WTC11 (cell line): ENCODE measurements at regions not wholly inside any gene's neighbourhood (a gene's known extent, or its start where the extent isn't known, plus 50 kb on each side); places are given as distances from the start of the nearest gene placed in this dataset.
"Not testable (repeated sequence)": the region's sequence is repeated elsewhere in the genome, so short reads cannot be mapped to it uniquely, and the experiment has no call there.

ENCODE experiments used
- ATAC-seq: fragments of 200-7000 bp; cut with Tn5 transposase; 2 replicates; pipeline ENCODE4 v1.10.0; 2021; ENCODE audit warnings: mild to moderate bottlenecking, moderate library complexity
- CTCF ChIA-PET: fragments of 300-600 bp; sonication (Branson Sonifier 250); formaldehyde crosslinking; loops from one replicate; lab custom pipeline; 2021; ENCODE audit warnings: antibody characterized with exemption; lab: Charles Lee
- POLR2A ChIA-PET: fragments of 350-600 bp; sonication (Branson Sonifier 250); formaldehyde crosslinking; loops from one replicate; lab custom pipeline; 2021; ENCODE audit warnings: antibody characterized with exemption; lab: Charles Lee
- DNase-seq: peaks from one replicate; pipeline ENCODE4 v3.0.0; 2021; ENCODE audit warnings: low spot score
- H3K27ac Mint-ChIP-seq: 2 replicates; pipeline ENCODE4 v1.8.0; 2021; ENCODE audit warnings: mixed read lengths
- H3K27me3 Mint-ChIP-seq: 2 replicates; pipeline ENCODE4 v1.8.0; 2021; ENCODE audit warnings: low read depth, mild to moderate bottlenecking, moderate library complexity, mixed read lengths
- H3K36me3 Mint-ChIP-seq: 2 replicates; pipeline ENCODE4 v1.8.0; 2021; ENCODE audit warnings: mixed read lengths
- H3K4me1 Mint-ChIP-seq: 2 replicates; pipeline ENCODE4 v1.8.0; 2022; ENCODE audit warnings: mixed read lengths
- H3K4me3 Mint-ChIP-seq: 2 replicates; pipeline ENCODE4 v1.8.0; 2021; ENCODE audit warnings: mild to moderate bottlenecking, moderate library complexity, mixed read lengths
- H3K9me3 Mint-ChIP-seq: 2 replicates; pipeline ENCODE4 v1.8.0; 2021; ENCODE audit warnings: mixed read lengths
- AFF4 ChIP-seq: sonication (generic); formaldehyde crosslinking; IDR thresholded peaks from 2 replicates; pipeline ENCODE4 v1.8.1; 2023; ENCODE audit warnings: mild to moderate bottlenecking, missing genetic modification reagents, borderline replicate concordance
- CTCF ChIP-seq: fragments of 200-600 bp; IDR thresholded peaks from 2 replicates; pipeline ENCODE4 v1.8.0; 2022; ENCODE audit warnings: antibody characterized with exemption
- E2F5 ChIP-seq: sonication (generic); formaldehyde crosslinking; IDR thresholded peaks from 2 replicates; pipeline ENCODE4 v1.8.1; 2022; ENCODE audit warnings: mild to moderate bottlenecking, moderate library complexity, missing genetic modification reagents
- ELF4 ChIP-seq: sonication (generic); formaldehyde crosslinking; IDR thresholded peaks from 2 replicates; pipeline ENCODE4 v1.8.1; 2022; ENCODE audit warnings: low read depth, mild to moderate bottlenecking, moderate library complexity, missing genetic modification reagents
- FOXJ3 ChIP-seq: sonication (generic); formaldehyde crosslinking; IDR thresholded peaks from 2 replicates; pipeline ENCODE4 v1.9.0; 2021; ENCODE audit warnings: missing genetic modification reagents, mild to moderate bottlenecking, borderline replicate concordance
- FOXK1 ChIP-seq: sonication (generic); formaldehyde crosslinking; IDR thresholded peaks from 2 replicates; pipeline ENCODE4 v1.8.0; 2022; ENCODE audit warnings: mild to moderate bottlenecking, moderate library complexity, missing genetic modification reagents
- GABPB1 ChIP-seq: sonication (generic); formaldehyde crosslinking; IDR thresholded peaks from 2 replicates; pipeline ENCODE4 v1.8.1; 2023; ENCODE audit warnings: mild to moderate bottlenecking, missing genetic modification reagents
- GRHL2 ChIP-seq: fragments of 250-450 bp; sonication (Bioruptor Pico); IDR thresholded peaks from 2 replicates; pipeline ENCODE4 v1.8.0; 2022; ENCODE audit warnings: mild to moderate bottlenecking, moderate library complexity; ENCODE audit not compliant: insufficient replicate concordance, severe bottlenecking
- IRF2 ChIP-seq: sonication (generic); formaldehyde crosslinking; IDR thresholded peaks from 2 replicates; pipeline ENCODE4 v1.8.0; 2022; ENCODE audit warnings: low read depth, missing genetic modification reagents, borderline replicate concordance
- MLX ChIP-seq: sonication (generic); formaldehyde crosslinking; IDR thresholded peaks from 2 replicates; pipeline ENCODE4 v1.8.1; 2023; ENCODE audit warnings: mild to moderate bottlenecking, missing genetic modification reagents, moderate library complexity
- MXD4 ChIP-seq: fragments of 250-450 bp; sonication (Bioruptor Pico); IDR thresholded peaks from 2 replicates; pipeline ENCODE4 v1.8.0; 2021; ENCODE audit warnings: mild to moderate bottlenecking, moderate library complexity, borderline replicate concordance
- MYBL2 ChIP-seq: sonication (generic); formaldehyde crosslinking; IDR thresholded peaks from 2 replicates; pipeline ENCODE4 v1.8.1; 2023; ENCODE audit warnings: mild to moderate bottlenecking, moderate library complexity, missing genetic modification reagents
- NFATC4 ChIP-seq: fragments of 250-450 bp; sonication (Bioruptor Pico); IDR thresholded peaks from 2 replicates; pipeline ENCODE4 v1.9.0; 2021; ENCODE audit warnings: mild to moderate bottlenecking
- NR1H2 ChIP-seq: sonication (generic); formaldehyde crosslinking; IDR thresholded peaks from 2 replicates; pipeline ENCODE4 v1.9.0; 2021; ENCODE audit warnings: mild to moderate bottlenecking, moderate library complexity, missing genetic modification reagents
- PREB ChIP-seq: sonication (generic); formaldehyde crosslinking; IDR thresholded peaks from 2 replicates; pipeline ENCODE4 v1.8.1; 2022; ENCODE audit warnings: mild to moderate bottlenecking, missing genetic modification reagents, moderate library complexity, borderline replicate concordance
- PRRX2 ChIP-seq: fragments of 250-450 bp; sonication (Bioruptor Pico); IDR thresholded peaks from 2 replicates; pipeline ENCODE4 v1.8.0; 2021; ENCODE audit warnings: mild to moderate bottlenecking
- RORB ChIP-seq: fragments of 250-450 bp; sonication (Bioruptor Pico); IDR thresholded peaks from 2 replicates; pipeline ENCODE4 v1.9.0; 2021; ENCODE audit warnings: mild to moderate bottlenecking
- TCF7 ChIP-seq: sonication (generic); formaldehyde crosslinking; IDR thresholded peaks from 2 replicates; pipeline ENCODE4 v1.8.0; 2022; ENCODE audit warnings: mild to moderate bottlenecking, low read depth, missing genetic modification reagents, moderate library complexity
- TEAD1 ChIP-seq: sonication (generic); formaldehyde crosslinking; IDR thresholded peaks from 2 replicates; pipeline ENCODE4 v1.8.0; 2022; ENCODE audit warnings: mild to moderate bottlenecking, missing genetic modification reagents
- ZNF219 ChIP-seq: sonication (generic); formaldehyde crosslinking; IDR thresholded peaks from 2 replicates; pipeline ENCODE4 v1.8.0; 2023; ENCODE audit warnings: missing genetic modification reagents, mild to moderate bottlenecking, borderline replicate concordance
- ZNF423 ChIP-seq: fragments of 250-450 bp; sonication (Bioruptor Pico); IDR thresholded peaks from 2 replicates; pipeline ENCODE4 v2.1.2; 2022; ENCODE audit warnings: mild to moderate bottlenecking, moderate library complexity

GRCh38 chr12:91249518-91250272 lies 67.1 kb upstream of the DCN start:
- no peak for DNase-seq
- no peak overlapping the region for H3K4me3 Mint-ChIP-seq
- TF ChIP-seq MXD4 (CRISPR knock-in tag) (no peak), TCF7 (no peak), CTCF (no peak)
- TF ChIP-seq, all 79 proteins: peak for 0
- no peak overlapping the region for H3K27ac Mint-ChIP-seq
- ATAC-seq, result no peak
- no peaks in the 10 kb centered on the region for H3K36me3 Mint-ChIP-seq
- ChIA-PET CTCF (no interaction called here), POLR2A (no interaction called here)
- no peaks in the 10 kb centered on the region for H3K4me1 Mint-ChIP-seq
- no peaks in the 10 kb centered on the region for H3K9me3 Mint-ChIP-seq
- H3K27me3 Mint-ChIP-seq, result no peaks in the 10 kb centered on the region

GRCh38 chr12:91249054-91249453 lies 66.4 kb upstream of the DCN start:
- Mint-ChIP-seq H3K36me3 (no peaks in the 10 kb centered on the region), H3K4me3 (no peak overlapping the region), H3K27me3 (no peaks in the 10 kb centered on the region), H3K9me3 (0 out of 2 replicates have a peak, but pooled peaks cover under 1% of the 10 kb centered on the region), H3K27ac (no peak overlapping the region), H3K4me1 (no peaks in the 10 kb centered on the region)
- CTCF ChIA-PET, result no interaction called here
- DNase-seq, result no peak
- POLR2A ChIA-PET, result no interaction called here
- no peak for ATAC-seq
- no peak for TF ChIP-seq E2F5
- no peak for TF ChIP-seq AFF4 (CRISPR knock-in tag)
- no peak for TF ChIP-seq RORB (CRISPR knock-in tag)
- TF ChIP-seq FOXK1 (CRISPR knock-in tag), result no peak
- no peak for TF ChIP-seq ZNF423 (CRISPR knock-in tag)
- no peak for TF ChIP-seq ZNF219 (CRISPR knock-in tag)
- no peak for TF ChIP-seq PREB (CRISPR knock-in tag)
- no peak for TF ChIP-seq IRF2 (CRISPR knock-in tag)
- no peak for TF ChIP-seq NR1H2 (CRISPR knock-in tag)
- TF ChIP-seq GABPB1, result no peak
- no peak for TF ChIP-seq FOXJ3 (CRISPR knock-in tag)
- no peak for TF ChIP-seq NFATC4 (CRISPR knock-in tag)
- TF ChIP-seq PRRX2, result no peak
- TF ChIP-seq MLX (CRISPR knock-in tag), result no peak
- TF ChIP-seq ELF4 (CRISPR knock-in tag), result no peak
- TF ChIP-seq GRHL2, result no peak
- no peak for TF ChIP-seq MYBL2 (CRISPR knock-in tag)
- no peak for TF ChIP-seq TEAD1 (CRISPR knock-in tag)

GRCh38 chr12:91243177-91243576 lies 60.6 kb upstream of the DCN start:
- H3K27ac Mint-ChIP-seq, POLR2A ChIA-PET, H3K4me3 Mint-ChIP-seq, H3K36me3 Mint-ChIP-seq, ATAC-seq, H3K4me1 Mint-ChIP-seq, H3K27me3 Mint-ChIP-seq: not testable (repeated sequence)
- peaks cover 11% of the 10 kb centered on the region; the same call in 1 of the 2 replicates for H3K9me3 Mint-ChIP-seq
- DNase-seq, result peak; percentile 13
- CTCF ChIA-PET, result interaction anchor here (0.9 kb wide), 1 partner anchor 83 kb away, joined by 4 read pairs; no protein-coding TSS in a partner anchor
